ENCODE measurements at regions not wholly inside any gene's neighbourhood (a gene's known extent, or its start where the extent isn't known, plus 50 kb on each side); places are given as distances from the start of the nearest gene placed in this dataset.
"Not testable (repeated sequence)": the region's sequence is repeated elsewhere in the genome, so short reads cannot be mapped to it uniquely, and the experiment has no call there.

GRCh38 chr13:24997367-24997967 is 98.5 kb upstream of the PABPC3 start:
- no peak for DNase-seq

DNA sequence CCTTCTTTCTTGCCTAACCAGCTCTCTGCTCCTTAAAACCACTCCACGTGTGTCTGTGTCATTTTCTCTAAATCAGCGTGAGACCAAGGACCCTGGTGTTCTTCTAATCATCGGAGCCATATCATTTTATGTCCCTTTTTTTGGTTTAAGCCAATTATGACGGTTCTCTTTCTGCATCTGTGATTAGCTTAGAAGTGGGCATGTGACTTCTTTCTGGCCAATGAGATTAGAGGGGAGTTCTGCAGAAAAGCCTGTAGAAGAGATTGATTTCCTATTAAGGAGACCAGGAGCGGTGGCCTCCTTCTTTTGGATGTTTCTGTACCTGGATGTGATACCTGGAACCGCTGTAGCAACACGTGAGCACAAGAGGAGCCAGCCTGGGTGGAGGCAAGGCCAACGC is 97.5 kb upstream of the PABPC3 start:
- no peak for DNase-seq

DNA sequence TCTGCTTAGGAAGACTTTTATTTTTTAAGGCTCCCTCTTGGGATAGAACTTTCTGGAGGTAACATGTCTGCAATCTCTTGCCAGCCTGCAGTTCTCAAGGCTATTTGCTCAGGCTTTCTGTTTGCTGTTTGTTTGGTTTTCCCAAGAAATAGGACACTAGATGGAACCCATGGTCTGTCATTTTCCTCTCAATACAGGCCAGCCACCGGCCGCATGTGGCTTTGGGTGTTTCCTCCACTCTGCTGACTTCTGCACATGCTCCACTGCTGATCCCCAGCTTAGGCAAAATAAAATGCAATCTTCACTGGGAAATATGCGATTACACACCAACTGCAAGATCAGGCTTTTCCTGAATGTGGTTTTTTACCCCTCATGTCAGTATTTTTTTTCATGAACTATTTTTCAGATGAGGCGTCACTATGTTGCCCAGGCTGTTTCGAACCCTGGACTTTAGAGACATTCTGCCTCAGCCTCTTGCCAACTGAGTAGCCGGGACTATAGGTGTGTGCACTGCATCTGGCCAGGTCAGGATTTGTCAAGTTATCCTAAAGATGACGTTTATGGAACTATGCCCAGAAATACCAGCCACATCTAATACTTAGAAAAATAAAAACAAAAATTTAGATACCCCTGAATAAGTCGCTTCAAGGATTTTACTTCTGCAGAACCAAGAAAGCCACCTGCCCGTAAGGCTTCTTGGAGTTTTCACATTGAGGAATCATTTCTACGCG is 94.3 kb upstream of the PABPC3 start:
- DNase-seq, result no peak

GRCh38 chr13:25002311-25002710 is 93.6 kb upstream of the PABPC3 start:
- DNase-seq, result not testable (repeated sequence)

DNA sequence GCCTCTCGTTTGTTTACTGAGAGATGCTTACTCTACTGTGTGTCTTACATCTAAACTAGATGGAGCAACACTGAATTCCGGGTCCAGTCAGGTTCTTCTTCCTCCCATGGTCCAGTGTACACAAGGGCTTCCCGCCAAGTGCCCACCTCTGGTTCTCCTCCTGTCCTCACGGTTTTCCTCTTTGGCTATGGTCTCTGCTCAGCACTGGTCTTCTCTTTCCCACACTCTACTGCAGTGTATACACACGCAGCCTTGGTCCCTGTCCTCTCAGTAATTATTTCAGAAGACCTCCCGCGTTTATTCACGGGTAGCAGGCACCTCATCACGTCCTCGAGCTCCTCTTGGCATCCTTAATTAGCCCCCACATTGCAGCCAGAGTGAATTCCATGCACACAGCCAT is 91.4 kb upstream of the PABPC3 start:
- DNase-seq, result not testable (repeated sequence)

- not testable (repeated sequence) for DNase-seq
Measured at GRCh38 chr13:25005050-25005497, 90.9 kb upstream of the PABPC3 start.

GRCh38 chr13:25007389-25007788 is 88.5 kb upstream of the PABPC3 start:
- not testable (repeated sequence) for DNase-seq

DNA sequence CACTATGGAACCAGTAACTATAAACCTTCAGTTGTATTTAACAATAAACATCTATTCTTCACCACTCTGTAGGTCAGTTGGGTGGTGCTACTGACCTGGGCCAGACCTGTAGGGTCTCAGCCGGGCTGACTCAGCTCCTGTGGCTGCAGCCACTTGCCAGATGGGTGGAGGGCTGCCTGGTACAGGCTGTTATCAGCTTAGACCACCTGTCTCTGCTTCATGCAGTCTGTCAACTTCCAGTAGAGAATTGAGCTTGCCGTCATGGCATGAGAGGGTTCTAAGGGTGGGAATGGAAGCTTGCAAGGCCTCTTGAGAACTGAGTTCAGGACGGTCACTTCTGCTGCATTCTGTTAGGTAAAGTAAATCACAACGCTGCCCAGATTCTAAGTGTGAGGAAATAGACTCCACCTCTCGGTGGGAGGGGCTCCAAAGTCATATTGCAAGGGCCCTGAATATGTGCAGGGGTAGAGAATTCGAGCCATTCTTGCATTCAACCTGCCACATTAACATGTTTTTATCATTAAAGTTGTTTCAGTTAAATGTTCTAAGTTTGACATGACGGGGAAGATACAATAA is 81.5 kb upstream of the PABPC3 start:
- not testable (repeated sequence) for DNase-seq

DNA sequence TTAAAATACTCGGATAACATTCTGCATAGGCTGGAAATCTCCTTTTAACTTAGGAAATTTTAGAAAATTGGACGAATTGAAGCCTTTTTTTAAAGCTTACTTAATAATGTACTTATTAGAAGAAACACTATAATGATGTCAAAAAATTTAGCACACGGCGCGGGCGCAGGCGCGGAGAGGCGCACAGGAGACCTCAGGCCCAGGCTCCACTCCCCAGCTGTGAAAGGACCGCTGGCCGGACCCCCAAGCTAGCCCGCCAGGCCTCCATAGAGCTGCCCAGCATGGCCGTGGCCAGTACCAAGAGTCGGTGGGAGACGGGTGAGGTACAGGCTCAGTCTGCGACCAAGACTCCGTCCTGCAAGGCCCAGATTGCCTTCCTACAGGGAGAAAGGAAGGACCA is 78.8 kb upstream of the PABPC3 start:
- not testable (repeated sequence) for DNase-seq

DNA sequence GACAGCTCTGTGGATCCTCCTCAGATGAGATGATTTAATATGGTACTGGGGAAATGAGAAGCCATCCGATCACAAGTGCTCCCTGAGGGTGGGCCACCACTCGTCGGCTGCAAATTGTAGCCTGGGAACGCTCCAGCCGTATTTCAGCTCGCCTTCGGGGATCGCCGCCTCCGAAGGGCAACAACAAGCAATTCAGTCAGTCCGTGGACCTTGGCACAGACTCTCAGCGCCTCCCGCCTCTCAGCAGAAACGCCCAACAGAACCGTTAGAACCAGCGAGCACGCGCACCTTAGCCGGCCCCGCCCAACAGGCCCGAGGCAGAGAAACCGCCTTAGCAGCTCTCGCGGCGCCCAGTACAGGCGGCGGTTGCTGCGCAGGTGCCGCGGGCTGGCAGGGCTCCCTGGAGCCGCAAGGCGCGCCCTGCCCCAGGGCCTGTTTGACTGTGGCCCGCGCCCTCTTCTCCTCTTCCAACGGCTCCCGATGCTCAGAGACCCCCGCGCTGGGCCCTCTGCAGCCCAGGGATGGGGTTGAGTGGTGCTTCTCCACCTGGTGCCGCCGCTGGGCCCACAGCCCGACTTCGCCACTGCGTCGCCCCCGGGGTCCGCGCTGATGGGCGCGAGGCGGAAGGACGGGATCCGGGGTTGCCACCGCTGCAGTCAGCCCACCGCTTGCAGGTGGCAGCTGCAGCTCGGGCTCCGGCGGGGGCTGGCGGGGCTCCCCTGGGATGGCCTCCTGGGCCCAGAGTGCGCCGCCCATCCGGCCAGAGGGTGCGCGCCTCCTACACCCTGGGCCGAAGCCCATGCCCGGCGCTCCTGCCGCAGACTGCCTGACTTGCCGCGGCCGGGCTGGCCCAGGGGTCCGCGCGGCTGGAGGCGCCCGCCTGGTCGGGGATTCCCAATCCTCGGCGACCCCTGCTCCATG is 77.9 kb upstream of the PABPC3 start:
- DNase-seq, result peak; percentile 37

GRCh38 chr13:25018729-25019115 is 77.2 kb upstream of the PABPC3 start:
- DNase-seq, result no peak

DNA sequence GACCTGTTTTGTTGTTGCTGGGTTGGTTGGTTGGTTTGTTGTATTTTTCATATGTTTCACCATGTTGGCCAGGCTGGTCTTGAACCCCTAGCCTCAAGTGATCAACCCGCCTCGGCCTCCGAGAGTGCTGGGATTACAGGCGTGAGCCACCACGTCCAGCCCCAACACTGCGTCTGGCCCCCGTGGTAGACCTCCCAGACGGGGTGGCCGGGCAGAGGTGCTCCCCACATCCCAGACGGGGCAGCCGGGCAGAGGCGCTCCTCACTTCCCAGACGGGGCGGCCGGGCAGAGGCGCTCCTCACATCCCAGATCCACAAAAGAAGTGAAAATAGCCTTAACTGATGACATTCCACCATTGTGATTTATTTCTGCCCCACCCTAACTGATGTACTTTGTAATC is 76.2 kb upstream of the PABPC3 start:
- DNase-seq, result not testable (repeated sequence)

DNA sequence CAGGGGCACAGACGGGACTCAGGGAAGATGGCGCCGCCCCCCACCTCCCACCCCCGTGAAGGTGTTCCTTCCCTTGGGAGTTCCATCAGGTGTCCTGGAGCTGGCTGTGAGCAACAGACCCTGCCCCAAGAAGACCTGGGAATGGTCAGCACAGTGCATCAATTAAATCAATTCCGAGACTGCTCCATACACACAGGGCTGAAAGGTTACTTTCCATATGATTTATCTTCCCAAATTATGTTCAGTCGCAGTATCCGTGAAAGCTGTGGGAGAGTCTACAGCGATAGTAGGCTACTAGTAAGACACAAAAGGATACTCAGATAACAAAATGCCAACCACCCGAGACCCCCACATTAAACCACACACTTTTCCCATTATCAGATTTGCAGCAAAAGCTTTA is 71.8 kb upstream of the PABPC3 start:
- DNase-seq, result no peak

DNA sequence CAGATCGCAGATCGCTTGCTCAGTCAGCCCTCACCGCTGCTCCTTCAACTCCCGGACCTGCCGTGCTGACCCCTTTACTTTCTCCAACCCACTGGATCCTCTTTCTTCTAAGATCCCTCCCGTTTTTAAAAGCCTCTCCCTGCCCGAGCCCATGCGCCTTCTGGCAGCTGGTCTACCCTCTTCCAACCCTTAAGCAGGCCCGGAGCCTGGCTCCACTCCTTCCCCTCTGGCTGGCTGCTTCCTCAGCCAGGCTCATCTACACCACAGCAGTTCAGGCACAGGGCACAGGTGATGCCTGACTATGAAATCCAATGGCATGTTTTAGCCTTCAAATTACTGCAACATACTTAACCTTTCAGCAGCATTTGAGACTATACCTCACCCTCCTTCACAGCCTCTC is 63.8 kb upstream of the PABPC3 start:
- no peak for DNase-seq

DNA sequence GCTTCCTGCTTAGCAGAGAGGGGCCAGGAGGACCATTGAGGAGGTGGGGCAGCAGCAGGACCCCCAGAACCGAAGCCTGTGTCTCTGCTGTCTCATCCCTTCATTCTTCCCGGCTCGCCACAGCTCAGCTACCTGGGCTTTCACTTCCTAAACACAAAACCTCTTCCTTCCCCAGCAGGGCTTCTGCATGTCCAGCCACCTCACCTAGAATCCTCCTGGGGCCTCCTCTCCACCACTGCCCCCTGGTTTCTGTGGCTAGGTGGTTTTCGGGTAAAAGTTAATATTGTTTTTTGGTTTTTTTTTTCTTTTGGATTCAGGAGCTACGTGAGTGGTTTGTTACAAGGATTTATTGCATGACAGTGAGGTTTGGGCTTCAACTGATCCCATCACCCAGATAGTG is 61.8 kb upstream of the PABPC3 start:
- no peak for DNase-seq

- peak; percentile 29 for DNase-seq
Measured at GRCh38 chr13:25037057-25037813, 58.7 kb upstream of the PABPC3 start.

- DNase-seq, result no peak
Measured at GRCh38 chr13:25042151-25042865, 53.6 kb upstream of the PABPC3 start.

- DNase-seq, result no peak
Measured at GRCh38 chr13:25044071-25044470, 51.9 kb upstream of the PABPC3 start.

All from activated naive CD4-positive, alpha-beta T cell treated with anti-CD3 and anti-CD28 coated beads, Interleukin-2, amount 50 U/mL, for 16 hours (primary cell).